ENCODE measurements at regions not wholly inside any gene's neighbourhood (a gene's known extent, or its start where the extent isn't known, plus 50 kb on each side); places are given as distances from the start of the nearest gene placed in this dataset.
A peak's percentile ranks its signal among the peaks of the same experiment; 100 is the strongest.

- Histone ChIP-seq H3K27me3 (no peaks in the 10 kb centered on the region), H3K36me3 (no peaks in the 10 kb centered on the region), H3K4me1 (peaks cover 0 to 8% (median 0%) of the 10 kb centered on the region in 4 donors), H3K27ac (no peak overlapping the region), H3K9me3 (peaks cover 0 to 4% (median 0%) of the 10 kb centered on the region in 4 donors), H3K4me3 (no peak overlapping the region)
- intact Hi-C loops (cut with DNase I; ENCODE audit: low total_unique reads) = no loop called here
- no peak for TF ChIP-seq POLR2AphosphoS5 (IDR thresholded peaks at IDR 0.05)
- DNase-seq = peak in 1 of 2 donors; percentile 7
These were observed 171.5 kb downstream of the ZMAT3 start for GRCh38 chr3:178900029-178900646.

GRCh38 chr3:178895178-178895789 is 176.3 kb downstream of the ZMAT3 start:
- DNase-seq = no peak
- no peak overlapping the region for H3K4me3 ChIP-seq
- H3K27ac ChIP-seq = no peak overlapping the region
- 43 to 61% (median 54%) methylated on average over 4 of the region's 4 CpGs for WGBS, 5 donors
- TF ChIP-seq EP300 (IDR thresholded peaks at IDR 0.05) (no peak), CTCF (IDR thresholded peaks at IDR 0.05) (no peak), POLR2AphosphoS5 (IDR thresholded peaks at IDR 0.05) (no peak), POLR2A (IDR thresholded peaks at IDR 0.05) (no peak)
- H3K4me1 ChIP-seq = peaks cover 0 to 6% (median 0%) of the 10 kb centered on the region in 4 donors
- peaks cover 0 to 11% (median 6%) of the 10 kb centered on the region in 4 donors for H3K9me3 ChIP-seq
- intact Hi-C loops (cut with DNase I; ENCODE audit: low total_unique reads) = no loop called here
- H3K36me3 ChIP-seq = no peaks in the 10 kb centered on the region
- H3K27me3 ChIP-seq = no peaks in the 10 kb centered on the region
